Skeletal muscle tissue (tissue), 3 donors: ENCODE measurements at regions not wholly inside any gene's neighbourhood (a gene's known extent, or its start where the extent isn't known, plus 50 kb on each side); places are given as distances from the start of the nearest gene placed in this dataset.

ENCODE experiments used
- H3K27ac ChIP-seq: one replicate; pipeline ENCODE4 v1.7.0; 2013; ENCODE audit warnings: mild to moderate bottlenecking, low read depth, low read length, inconsistent platforms
- H3K27me3 ChIP-seq, 3 donors: one replicate each; pipeline ENCODE4 v1.7.0; 2013; ENCODE audit warnings: low read length in 3 of 3; ENCODE audit not compliant: control insufficient read depth in 3 of 3, insufficient read depth in 3 of 3
- H3K36me3 ChIP-seq, 3 donors: one replicate each; pipeline ENCODE4 v1.7.0; 2013; ENCODE audit warnings: low read length in 3 of 3; ENCODE audit not compliant: control insufficient read depth in 3 of 3, insufficient read depth in 3 of 3
- H3K4me1 ChIP-seq, 3 donors: one replicate each; pipeline ENCODE4 v1.7.0; 2013; ENCODE audit warnings: low read length in 3 of 3, mild to moderate bottlenecking in 3 of 3; ENCODE audit not compliant: control insufficient read depth in 3 of 3, insufficient read depth in 3 of 3
- H3K4me3 ChIP-seq, 3 donors: one replicate each; pipeline ENCODE4 v1.7.0; 2013; ENCODE audit warnings: low read length in 3 of 3
- H3K9ac ChIP-seq, 3 donors: one replicate each; pipeline ENCODE4 v1.7.0; 2013; ENCODE audit warnings: low read length in 3 of 3, mild to moderate bottlenecking in 3 of 3, moderate library complexity in 2 of 3, low read depth in 1 of 3
- H3K9me3 ChIP-seq, 3 donors: one replicate each; pipeline ENCODE4 v1.7.0; 2013; ENCODE audit warnings: low read length in 3 of 3; ENCODE audit not compliant: control insufficient read depth in 3 of 3
- donor health status: Osteomylitis.

DNA sequence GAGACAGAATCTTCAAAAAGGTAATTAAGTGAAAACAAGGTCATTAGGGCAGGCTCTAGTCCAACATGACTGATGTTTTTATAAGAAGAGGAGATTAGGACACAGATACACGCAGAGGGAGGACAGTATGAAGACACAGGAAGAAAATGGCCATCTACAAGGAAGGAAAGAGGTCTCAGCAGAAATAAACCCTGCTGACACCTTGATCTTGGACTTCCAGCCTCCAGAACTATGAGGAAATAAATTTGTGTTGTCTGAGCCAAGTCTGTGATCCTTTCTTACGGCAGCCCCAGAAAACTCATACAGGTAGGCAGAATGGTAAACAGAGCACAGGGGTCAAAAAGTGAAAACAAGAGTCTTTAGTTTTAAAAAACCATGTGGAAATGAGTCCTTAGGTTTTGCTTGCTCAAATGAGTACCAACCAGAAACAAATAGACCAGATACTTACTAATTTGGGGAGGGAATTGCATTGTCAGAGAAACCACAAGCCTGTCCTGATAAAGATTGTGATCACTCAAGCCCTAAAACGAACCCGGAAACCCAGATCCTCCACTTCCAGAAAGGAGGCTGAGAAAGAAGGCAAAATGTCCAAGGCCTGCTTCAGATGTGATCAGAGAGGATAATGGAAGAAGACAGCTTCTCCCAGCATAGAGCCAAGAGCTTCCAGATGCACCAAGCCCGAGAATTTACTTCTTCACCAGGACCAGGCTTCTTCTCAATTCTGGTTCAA is 93.9 kb downstream of the DUSP6 start:
- H3K9ac ChIP-seq = no peak overlapping the region
- no peaks in the 10 kb centered on the region for H3K27me3 ChIP-seq
- no peaks in the 10 kb centered on the region for H3K36me3 ChIP-seq
- H3K27ac ChIP-seq = no peak overlapping the region
- H3K4me1 ChIP-seq = peaks cover 0 to 2% (median 0%) of the 10 kb centered on the region in 3 donors
- H3K4me3 ChIP-seq = no peak overlapping the region
- no peaks in the 10 kb centered on the region for H3K9me3 ChIP-seq

DNA sequence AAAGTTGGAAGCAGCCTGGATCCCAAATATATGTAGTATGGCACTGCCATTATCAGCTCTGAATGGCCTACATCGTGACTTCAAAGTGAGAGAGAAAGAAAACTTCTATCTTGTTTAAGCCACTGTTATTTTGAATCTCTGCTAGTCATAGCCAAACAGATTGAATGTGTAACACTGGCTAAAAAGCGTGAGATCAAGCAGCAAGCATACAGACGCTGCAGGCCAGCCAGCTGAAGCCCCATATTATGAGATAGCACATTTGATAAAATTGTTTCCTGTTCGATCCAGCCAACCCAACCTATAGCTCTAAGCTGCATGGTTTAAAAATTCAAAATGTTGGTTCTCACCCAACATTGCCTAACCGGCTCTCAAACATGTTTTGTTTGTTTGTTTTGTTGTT is 95.0 kb downstream of the DUSP6 start:
- Histone ChIP-seq H3K27ac (no peak overlapping the region), H3K4me3 (no peak overlapping the region), H3K9ac (no peak overlapping the region), H3K27me3 (no peaks in the 10 kb centered on the region), H3K4me1 (peaks cover 0 to 2% (median 0%) of the 10 kb centered on the region in 3 donors), H3K9me3 (no peaks in the 10 kb centered on the region), H3K36me3 (no peaks in the 10 kb centered on the region)

DNA sequence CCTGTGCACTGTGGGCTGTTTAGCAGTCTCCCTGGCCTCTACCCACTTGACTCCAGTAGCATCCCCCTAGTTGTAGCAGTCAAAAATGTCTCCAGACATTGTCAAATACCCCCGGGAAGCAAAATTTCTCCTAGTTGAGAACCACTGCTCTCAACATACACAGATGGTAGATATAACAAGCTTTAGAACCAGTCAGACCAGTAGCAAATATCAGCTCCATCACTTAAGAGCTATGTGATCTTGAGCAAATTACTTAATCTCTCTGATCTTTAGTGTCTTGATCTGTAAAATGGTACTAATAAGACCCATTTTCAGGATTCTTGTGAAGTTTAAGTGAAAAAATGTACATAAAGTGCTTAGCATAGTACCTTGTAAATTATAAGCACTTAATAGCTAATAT is 96.2 kb downstream of the DUSP6 start:
- Histone ChIP-seq H3K9ac (no peak overlapping the region), H3K27me3 (no peaks in the 10 kb centered on the region), H3K4me3 (no peak overlapping the region), H3K9me3 (no peaks in the 10 kb centered on the region), H3K4me1 (peaks cover 0 to 4% (median 0%) of the 10 kb centered on the region in 3 donors), H3K27ac (no peak overlapping the region), H3K36me3 (no peaks in the 10 kb centered on the region)

DNA sequence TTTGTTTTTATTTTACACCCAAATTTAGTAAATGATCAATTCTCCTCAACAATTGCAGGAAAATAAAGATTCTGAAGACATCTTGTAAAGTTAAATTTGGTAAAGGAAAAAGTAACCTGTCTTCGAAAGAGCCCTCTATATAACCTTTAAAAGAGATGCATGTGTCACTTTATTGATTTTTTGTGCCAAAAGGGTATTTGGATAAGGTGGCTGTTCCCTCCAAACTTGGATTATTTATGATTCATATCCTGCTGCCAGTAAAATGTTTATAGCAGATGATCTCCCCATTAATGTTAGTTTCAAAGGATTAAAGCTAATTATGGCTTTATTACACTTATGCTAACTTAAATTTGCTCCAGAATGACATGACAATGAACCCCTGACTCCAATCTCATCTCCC is 98.8 kb downstream of the DUSP6 start:
- no peaks in the 10 kb centered on the region for H3K36me3 ChIP-seq
- no peak overlapping the region for H3K27ac ChIP-seq
- no peak overlapping the region for H3K4me3 ChIP-seq
- H3K4me1 ChIP-seq = peaks cover 0 to 4% (median 0%) of the 10 kb centered on the region in 3 donors
- no peak overlapping the region for H3K9ac ChIP-seq
- H3K27me3 ChIP-seq = no peaks in the 10 kb centered on the region
- no peaks in the 10 kb centered on the region for H3K9me3 ChIP-seq

DNA sequence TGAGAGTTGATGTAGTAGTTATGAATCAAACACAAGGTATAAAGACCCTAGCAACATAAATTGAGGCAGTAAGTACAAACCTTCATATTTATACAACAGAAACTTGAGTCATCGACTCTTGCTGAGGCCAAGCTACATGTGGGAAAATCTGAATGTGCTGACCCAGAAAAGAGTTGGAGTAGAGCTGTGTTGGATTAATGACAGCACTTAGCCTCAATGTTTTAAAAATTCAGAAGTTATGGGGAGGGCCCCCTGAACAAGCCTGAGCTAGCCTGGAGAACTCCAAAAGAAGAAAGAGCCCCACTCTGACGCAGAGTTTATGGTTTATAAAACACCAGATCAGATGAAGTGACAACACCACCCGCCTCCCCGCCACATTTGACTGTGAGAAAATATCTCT is 100.0 kb downstream of the DUSP6 start:
- no peaks in the 10 kb centered on the region for H3K9me3 ChIP-seq
- H3K27ac ChIP-seq = no peak overlapping the region
- no peak overlapping the region for H3K4me3 ChIP-seq
- H3K27me3 ChIP-seq = no peaks in the 10 kb centered on the region
- peaks cover 0 to 4% (median 0%) of the 10 kb centered on the region in 3 donors for H3K4me1 ChIP-seq
- no peak overlapping the region for H3K9ac ChIP-seq
- no peaks in the 10 kb centered on the region for H3K36me3 ChIP-seq

DNA sequence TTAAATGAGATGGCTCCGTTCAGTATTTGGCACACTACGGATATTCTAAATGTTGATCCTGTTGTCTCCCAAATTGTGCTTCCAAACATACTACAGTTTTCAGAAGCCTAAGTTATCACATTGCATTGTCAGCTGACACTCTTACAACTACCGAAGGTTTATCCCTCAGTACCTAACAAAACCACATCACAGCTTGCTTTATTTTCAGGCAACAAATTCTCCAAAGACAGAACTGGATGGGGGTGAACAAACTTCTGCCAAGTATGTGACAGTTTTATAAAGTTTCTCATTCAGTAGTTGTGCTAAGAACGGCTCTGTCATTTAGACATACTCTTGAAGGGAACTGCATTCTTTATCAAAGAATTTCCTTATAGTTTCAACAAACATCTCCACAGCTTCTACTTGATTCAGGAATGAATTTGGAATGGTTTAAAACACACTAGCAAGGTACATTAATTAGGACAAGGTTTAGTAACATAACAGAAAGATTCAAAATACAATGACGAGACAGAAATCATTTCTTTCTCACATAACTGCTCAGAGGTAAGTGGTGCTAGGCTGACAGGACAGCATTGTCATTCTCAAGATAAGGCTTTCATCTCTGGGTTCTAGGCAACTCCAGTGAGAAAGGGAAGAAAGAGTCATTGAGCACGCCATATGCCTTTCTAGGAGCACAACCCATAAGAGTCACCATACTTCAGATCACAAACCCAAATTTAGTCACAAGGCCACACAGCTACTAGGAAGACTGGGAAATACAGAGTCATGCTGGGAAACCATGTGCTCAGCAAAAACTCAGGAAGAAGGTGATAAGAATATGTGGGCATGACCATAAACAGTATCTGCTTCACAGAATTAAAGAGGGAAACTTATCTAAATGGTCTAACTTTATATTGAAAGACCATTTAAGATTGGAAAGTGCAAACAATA is 100.7 kb downstream of the DUSP6 start:
- Histone ChIP-seq H3K9me3 (no peaks in the 10 kb centered on the region), H3K27me3 (no peaks in the 10 kb centered on the region), H3K9ac (no peak overlapping the region), H3K27ac (no peak overlapping the region), H3K36me3 (no peaks in the 10 kb centered on the region), H3K4me3 (no peak overlapping the region), H3K4me1 (peaks cover 0 to 4% (median 0%) of the 10 kb centered on the region in 3 donors)

DNA sequence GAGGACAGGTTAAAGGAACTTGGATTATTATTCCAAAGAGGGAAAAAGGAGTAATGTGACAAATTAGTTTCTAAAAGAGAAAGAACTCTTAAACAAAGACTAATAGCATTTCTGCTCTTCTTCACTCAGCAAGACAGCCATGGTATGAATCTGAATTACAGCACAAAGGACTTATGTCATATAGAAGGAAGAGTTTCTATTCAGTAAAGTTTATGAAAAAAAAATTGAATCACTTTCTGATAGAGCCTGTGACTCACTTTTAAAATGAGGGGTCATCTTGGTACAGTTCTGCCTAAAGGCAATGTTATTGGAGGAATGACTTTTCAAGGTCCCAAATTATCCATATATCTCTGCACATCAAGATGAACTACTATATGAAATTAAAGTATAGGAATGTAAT is 101.7 kb downstream of the DUSP6 start:
- Histone ChIP-seq H3K4me1 (peaks cover 0 to 4% (median 0%) of the 10 kb centered on the region in 3 donors), H3K4me3 (no peak overlapping the region), H3K36me3 (no peaks in the 10 kb centered on the region), H3K27me3 (no peaks in the 10 kb centered on the region), H3K27ac (no peak overlapping the region), H3K9ac (no peak overlapping the region), H3K9me3 (no peaks in the 10 kb centered on the region)

DNA sequence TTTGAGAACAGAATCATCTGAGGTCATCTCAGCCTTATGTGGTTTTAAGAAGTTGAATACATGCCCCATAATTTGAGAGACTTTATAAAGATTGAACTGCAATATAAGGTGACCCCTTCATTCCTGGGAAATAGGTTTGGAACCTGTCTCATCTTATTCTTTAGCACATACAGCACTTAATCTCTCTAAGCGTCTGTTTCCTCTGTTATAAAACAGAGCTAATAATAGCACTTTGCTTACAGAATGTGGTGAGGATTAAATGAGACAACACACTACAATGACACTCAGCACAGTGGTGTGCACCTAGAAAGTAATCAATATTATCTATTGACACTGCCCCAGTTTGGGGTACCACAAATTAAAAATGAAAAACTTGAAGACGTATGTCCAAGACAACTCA is 102.1 kb downstream of the DUSP6 start:
- H3K9me3 ChIP-seq = no peaks in the 10 kb centered on the region
- H3K9ac ChIP-seq = no peak overlapping the region
- H3K27me3 ChIP-seq = no peaks in the 10 kb centered on the region
- peaks cover 0 to 4% (median 0%) of the 10 kb centered on the region in 3 donors for H3K4me1 ChIP-seq
- no peak overlapping the region for H3K27ac ChIP-seq
- H3K36me3 ChIP-seq = no peaks in the 10 kb centered on the region
- no peak overlapping the region for H3K4me3 ChIP-seq

DNA sequence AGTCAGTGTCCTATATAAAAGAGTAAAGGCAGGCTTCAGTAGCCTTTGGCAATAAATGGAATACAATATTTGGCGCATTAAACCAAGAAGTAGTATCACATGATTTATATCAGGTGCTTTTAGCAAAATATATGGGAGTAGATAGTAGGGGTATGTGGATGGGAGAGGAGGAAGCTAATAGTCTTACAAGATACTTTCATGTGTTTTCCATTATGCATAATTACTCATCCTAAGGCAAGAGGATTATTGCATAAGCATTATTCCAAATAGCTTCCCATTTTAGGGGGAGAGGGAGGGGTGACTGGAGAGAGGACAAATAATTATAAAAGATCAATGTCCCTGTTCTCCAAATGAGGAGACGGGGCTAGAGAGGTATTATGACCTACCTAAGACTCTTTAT is 104.3 kb downstream of the DUSP6 start:
- H3K36me3 ChIP-seq = no peaks in the 10 kb centered on the region
- no peaks in the 10 kb centered on the region for H3K27me3 ChIP-seq
- H3K9me3 ChIP-seq = no peaks in the 10 kb centered on the region
- no peak overlapping the region for H3K4me3 ChIP-seq
- H3K4me1 ChIP-seq = peaks cover 0 to 6% (median 0%) of the 10 kb centered on the region in 3 donors
- H3K9ac ChIP-seq = no peak overlapping the region
- H3K27ac ChIP-seq = no peak overlapping the region

DNA sequence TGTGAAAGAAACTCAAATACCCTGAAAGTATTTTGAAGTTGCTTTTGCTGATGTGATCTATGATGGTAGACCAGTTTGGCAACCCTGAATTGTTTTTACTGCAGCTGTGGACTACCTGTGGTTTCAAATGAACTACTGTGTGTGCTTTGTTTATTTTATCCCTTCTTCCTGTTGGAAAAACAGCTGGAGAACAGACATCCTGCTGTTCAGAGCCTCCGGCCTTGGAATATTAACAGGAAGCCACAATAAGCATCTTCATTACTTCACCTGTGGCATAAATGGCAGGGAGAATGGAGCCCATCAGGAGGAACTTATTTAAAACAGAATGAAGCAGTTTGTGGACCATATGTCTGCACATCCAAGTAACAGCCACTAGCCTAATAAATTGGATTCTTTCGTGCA is 104.8 kb downstream of the DUSP6 start:
- no peak overlapping the region for H3K27ac ChIP-seq
- no peaks in the 10 kb centered on the region for H3K9me3 ChIP-seq
- H3K27me3 ChIP-seq = no peaks in the 10 kb centered on the region
- H3K36me3 ChIP-seq = no peaks in the 10 kb centered on the region
- H3K4me1 ChIP-seq = peaks cover 0 to 6% (median 0%) of the 10 kb centered on the region in 3 donors
- H3K4me3 ChIP-seq = no peak overlapping the region
- H3K9ac ChIP-seq = no peak overlapping the region
